ENCODE measurements at regions not wholly inside any gene's neighbourhood (a gene's known extent, or its start where the extent isn't known, plus 50 kb on each side); places are given as distances from the start of the nearest gene placed in this dataset.

DNA sequence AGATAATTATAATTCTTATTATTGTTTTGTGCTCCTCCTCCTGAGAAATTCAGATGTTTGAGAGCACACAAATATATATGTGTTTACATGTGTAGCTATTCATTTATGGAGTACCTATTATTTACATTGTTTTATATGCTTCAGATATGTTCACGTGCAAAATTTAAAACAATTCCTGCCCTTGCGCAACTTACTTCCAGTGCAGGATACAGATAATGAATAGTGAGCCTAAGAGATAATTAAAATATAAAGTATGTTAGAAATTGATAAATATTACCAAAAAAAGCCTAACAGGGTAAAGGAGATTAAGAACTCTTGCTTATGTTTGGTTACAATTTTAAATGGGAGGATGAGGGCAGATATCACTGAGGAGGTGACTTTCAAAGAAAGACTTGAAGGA is 81.7 kb upstream of the DPH6 start:
- TF ChIP-seq ZNF266 (tag by site-specific recombination; IDR thresholded peaks at IDR 0.05; ENCODE audit: low read depth) (no peak), ZNF184 (tag by site-specific recombination; IDR thresholded peaks at IDR 0.05) (no peak), ZIC2 (tag by site-specific recombination; IDR thresholded peaks at IDR 0.05) (no peak), ZNF280C (tag by site-specific recombination; IDR thresholded peaks at IDR 0.05) (no peak), GLI2 (tag by site-specific recombination; IDR thresholded peaks at IDR 0.05; ENCODE audit: borderline replicate concordance, low read depth) (no peak), ZNF544 (tag by site-specific recombination; IDR thresholded peaks at IDR 0.05) (no peak), ZNF24 (tag by site-specific recombination; IDR thresholded peaks at IDR 0.05) (no peak), BCL11B (tag by site-specific recombination; IDR thresholded peaks at IDR 0.05; ENCODE audit: low read depth) (no peak), GFI1B (tag by site-specific recombination; IDR thresholded peaks at IDR 0.05) (no peak), ZNF621 (tag by site-specific recombination; IDR thresholded peaks at IDR 0.05) (no peak), ZNF510 (tag by site-specific recombination; IDR thresholded peaks at IDR 0.05; ENCODE audit: insufficient replicate concordance) (no peak), HOXA7 (CRISPR knock-in tag; IDR thresholded peaks at IDR 0.05; ENCODE audit: borderline replicate concordance) (no peak), ZXDB (tag by site-specific recombination; IDR thresholded peaks at IDR 0.05) (no peak), ZNF48 (tag by site-specific recombination; IDR thresholded peaks at IDR 0.05) (no peak), WT1 (tag by site-specific recombination; IDR thresholded peaks at IDR 0.05) (no peak), ZNF302 (tag by site-specific recombination; IDR thresholded peaks at IDR 0.05; ENCODE audit: low read depth) (no peak)
- TF ChIP-seq, protein P1, sequence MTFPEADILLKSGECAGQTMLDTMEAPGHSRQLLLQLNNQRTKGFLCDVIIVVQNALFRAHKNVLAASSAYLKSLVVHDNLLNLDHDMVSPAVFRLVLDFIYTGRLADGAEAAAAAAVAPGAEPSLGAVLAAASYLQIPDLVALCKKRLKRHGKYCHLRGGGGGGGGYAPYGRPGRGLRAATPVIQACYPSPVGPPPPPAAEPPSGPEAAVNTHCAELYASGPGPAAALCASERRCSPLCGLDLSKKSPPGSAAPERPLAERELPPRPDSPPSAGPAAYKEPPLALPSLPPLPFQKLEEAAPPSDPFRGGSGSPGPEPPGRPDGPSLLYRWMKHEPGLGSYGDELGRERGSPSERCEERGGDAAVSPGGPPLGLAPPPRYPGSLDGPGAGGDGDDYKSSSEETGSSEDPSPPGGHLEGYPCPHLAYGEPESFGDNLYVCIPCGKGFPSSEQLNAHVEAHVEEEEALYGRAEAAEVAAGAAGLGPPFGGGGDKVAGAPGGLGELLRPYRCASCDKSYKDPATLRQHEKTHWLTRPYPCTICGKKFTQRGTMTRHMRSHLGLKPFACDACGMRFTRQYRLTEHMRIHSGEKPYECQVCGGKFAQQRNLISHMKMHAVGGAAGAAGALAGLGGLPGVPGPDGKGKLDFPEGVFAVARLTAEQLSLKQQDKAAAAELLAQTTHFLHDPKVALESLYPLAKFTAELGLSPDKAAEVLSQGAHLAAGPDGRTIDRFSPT (tag by site-specific recombination; IDR thresholded peaks at IDR 0.05), result no peak

GRCh38 chr15:35629766-35630165 is 83.8 kb upstream of the DPH6 start:
- ChIA-PET POLR2A (no interaction called here), CTCF (no interaction called here)
- no peaks in the 10 kb centered on the region for H3K4me1 ChIP-seq (ENCODE audit: control insufficient read depth, insufficient read depth, low read length)
- no peak overlapping the region for H3K4me3 ChIP-seq (ENCODE audit: low read depth, low read length)
- H3K9me3 ChIP-seq (ENCODE audit: control insufficient read depth, insufficient read depth, low read depth, low read length), result no peaks in the 10 kb centered on the region
- no peak overlapping the region for H3K27ac ChIP-seq (ENCODE audit: extremely low read depth, low read depth, low read length)
- no peaks in the 10 kb centered on the region for H3K36me3 ChIP-seq (ENCODE audit: control insufficient read depth in 2 of 2, insufficient read depth in 1 of 2, low read length in 2 of 2)
- TF ChIP-seq ZNF211 (tag by site-specific recombination; IDR thresholded peaks at IDR 0.05; ENCODE audit: low read depth) (no peak), ZNF202 (tag by site-specific recombination; IDR thresholded peaks at IDR 0.05; ENCODE audit: borderline replicate concordance) (no peak), SALL2 (tag by site-specific recombination; IDR thresholded peaks at IDR 0.05; ENCODE audit: borderline replicate concordance) (no peak), YY1 (tag by site-specific recombination; IDR thresholded peaks at IDR 0.05) (no peak), GLI4 (tag by site-specific recombination; IDR thresholded peaks at IDR 0.05) (no peak), ZNF155 (tag by site-specific recombination; IDR thresholded peaks at IDR 0.05) (no peak), MZF1 (tag by site-specific recombination; IDR thresholded peaks at IDR 0.05; ENCODE audit: borderline replicate concordance) (no peak), ZBTB44 (tag by site-specific recombination; IDR thresholded peaks at IDR 0.05) (no peak), ATF2 (tag by site-specific recombination; IDR thresholded peaks at IDR 0.05; ENCODE audit: low read depth) (no peak), ZNF266 (tag by site-specific recombination; IDR thresholded peaks at IDR 0.05; ENCODE audit: low read depth) (no peak), KLF10 (tag by site-specific recombination; IDR thresholded peaks at IDR 0.05) (no peak)
- TF ChIP-seq, protein P2, sequence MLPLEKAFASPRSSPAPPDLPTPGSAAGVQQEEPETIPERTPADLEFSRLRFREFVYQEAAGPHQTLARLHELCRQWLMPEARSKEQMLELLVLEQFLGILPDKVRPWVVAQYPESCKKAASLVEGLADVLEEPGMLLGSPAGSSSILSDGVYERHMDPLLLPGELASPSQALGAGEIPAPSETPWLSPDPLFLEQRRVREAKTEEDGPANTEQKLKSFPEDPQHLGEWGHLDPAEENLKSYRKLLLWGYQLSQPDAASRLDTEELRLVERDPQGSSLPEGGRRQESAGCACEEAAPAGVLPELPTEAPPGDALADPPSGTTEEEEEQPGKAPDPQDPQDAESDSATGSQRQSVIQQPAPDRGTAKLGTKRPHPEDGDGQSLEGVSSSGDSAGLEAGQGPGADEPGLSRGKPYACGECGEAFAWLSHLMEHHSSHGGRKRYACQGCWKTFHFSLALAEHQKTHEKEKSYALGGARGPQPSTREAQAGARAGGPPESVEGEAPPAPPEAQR (tag by site-specific recombination; IDR thresholded peaks at IDR 0.05), result no peak

More for the DNA sequence above, 81.7 kb upstream of the DPH6 start:
- Histone ChIP-seq H3K27ac (ENCODE audit: extremely low read depth, low read depth, low read length) (no peak overlapping the region), H3K9me3 (ENCODE audit: control insufficient read depth, insufficient read depth, low read depth, low read length) (no peaks in the 10 kb centered on the region), H3K4me1 (ENCODE audit: control insufficient read depth, insufficient read depth, low read length) (no peaks in the 10 kb centered on the region), H3K36me3 (ENCODE audit: control insufficient read depth in 2 of 2, insufficient read depth in 1 of 2, low read length in 2 of 2) (no peaks in the 10 kb centered on the region), H3K4me3 (ENCODE audit: low read depth, low read length) (no peak overlapping the region)
- CTCF ChIA-PET, result no interaction called here
- POLR2A ChIA-PET, result no interaction called here

Measured in HEK293 (cell line).